ENCODE measurements at regions not wholly inside any gene's neighbourhood (a gene's known extent, or its start where the extent isn't known, plus 50 kb on each side); places are given as distances from the start of the nearest gene placed in this dataset.
"Not testable (repeated sequence)": the region's sequence is repeated elsewhere in the genome, so short reads cannot be mapped to it uniquely, and the experiment has no call there.

- peak; percentile 41 for DNase-seq (ENCODE audit: low spot score)
These were observed 145.3 kb upstream of the PRSS1 start for GRCh38 chr7:142603870-142604448.

GRCh38 chr7:142602756-142603155 lies 146.5 kb upstream of the PRSS1 start:
- DNase-seq (ENCODE audit: low spot score): no peak

DNA sequence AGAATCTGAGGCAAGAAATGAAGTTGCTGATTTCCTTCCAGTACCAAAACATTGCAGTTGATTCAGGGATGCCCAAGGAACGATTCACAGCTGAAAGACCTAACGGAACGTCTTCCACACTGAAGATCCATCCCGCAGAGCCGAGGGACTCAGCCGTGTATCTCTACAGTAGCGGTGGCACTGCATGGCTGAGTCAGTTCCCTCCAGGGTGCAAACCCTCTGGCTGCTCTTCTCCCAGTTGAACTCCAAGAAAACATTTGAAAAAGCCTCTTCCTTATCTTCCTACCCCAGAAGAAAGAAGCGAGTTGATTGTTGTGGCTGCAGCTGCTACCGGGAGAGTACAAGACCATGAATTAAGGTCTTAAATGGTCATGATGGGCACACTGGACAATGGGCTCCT lies 147.1 kb upstream of the PRSS1 start:
- DNase-seq (ENCODE audit: low spot score): no peak

GRCh38 chr7:142598297-142598696 lies 151.0 kb upstream of the PRSS1 start:
- no peak for DNase-seq (ENCODE audit: low spot score)

DNA sequence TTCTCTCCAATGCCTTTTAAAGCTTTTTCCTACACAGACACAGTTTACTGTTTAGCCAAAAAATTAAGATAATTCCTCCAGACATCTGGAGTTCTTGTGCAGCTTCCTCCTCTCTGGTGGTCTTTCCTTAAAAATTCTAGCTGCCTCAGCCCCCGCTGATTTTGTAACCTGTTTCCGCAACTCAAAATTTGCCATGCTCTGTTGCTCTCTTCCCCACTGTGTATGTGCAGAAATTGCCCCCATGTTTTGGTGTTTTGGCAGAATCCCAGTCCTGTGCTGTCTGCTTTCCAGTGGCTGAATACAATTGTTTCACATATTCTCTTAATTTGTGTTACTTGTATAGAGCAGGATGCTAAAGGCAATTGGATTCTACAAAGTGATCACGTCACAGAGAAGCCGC lies 151.7 kb upstream of the PRSS1 start:
- DNase-seq (ENCODE audit: low spot score): no peak

- DNase-seq (ENCODE audit: low spot score): no peak
These were observed 153.3 kb upstream of the PRSS1 start for GRCh38 chr7:142595816-142596516.

DNA sequence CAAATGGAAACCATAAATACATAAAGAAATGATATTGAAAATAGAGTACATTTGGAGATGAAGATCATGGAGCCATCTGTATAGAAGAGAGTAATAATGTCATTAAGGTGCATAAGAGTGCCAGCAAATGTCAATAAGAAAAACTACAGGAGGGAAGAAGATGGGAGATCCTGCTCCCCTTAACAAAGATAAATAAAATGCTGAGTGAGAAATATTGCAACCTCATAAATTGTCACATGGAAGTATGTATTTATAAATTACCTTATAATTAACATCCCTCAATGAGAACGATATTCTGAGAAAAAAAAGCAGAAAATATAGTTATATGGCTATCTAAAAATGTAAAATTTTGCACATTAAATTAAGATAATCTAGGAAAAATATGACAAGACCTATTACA lies 155.2 kb upstream of the PRSS1 start:
- no peak for DNase-seq (ENCODE audit: low spot score)

- DNase-seq (ENCODE audit: low spot score): no peak
These were observed 156.2 kb upstream of the PRSS1 start for GRCh38 chr7:142593106-142593505.

- no peak for DNase-seq (ENCODE audit: low spot score)
These were observed 156.6 kb upstream of the PRSS1 start for GRCh38 chr7:142592664-142593063.

DNA sequence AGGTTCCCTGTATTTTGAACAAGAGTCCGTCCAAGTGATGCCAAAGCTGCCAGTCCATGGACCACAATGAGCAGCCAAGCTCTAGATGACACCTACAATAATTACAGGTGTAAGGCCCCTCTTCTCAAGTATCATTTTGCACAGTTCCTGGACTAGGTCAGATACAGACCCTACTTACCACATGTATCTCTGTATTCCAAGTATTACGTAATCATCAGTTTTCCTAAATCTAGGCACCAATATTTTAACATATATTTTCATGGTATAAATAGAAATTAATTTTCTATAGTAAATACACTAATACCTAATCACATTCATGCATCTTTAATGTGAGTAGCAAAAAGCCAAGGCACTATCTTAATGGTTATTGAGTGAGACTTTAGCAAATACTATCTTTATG lies 157.0 kb upstream of the PRSS1 start:
- no peak for DNase-seq (ENCODE audit: low spot score)

DNA sequence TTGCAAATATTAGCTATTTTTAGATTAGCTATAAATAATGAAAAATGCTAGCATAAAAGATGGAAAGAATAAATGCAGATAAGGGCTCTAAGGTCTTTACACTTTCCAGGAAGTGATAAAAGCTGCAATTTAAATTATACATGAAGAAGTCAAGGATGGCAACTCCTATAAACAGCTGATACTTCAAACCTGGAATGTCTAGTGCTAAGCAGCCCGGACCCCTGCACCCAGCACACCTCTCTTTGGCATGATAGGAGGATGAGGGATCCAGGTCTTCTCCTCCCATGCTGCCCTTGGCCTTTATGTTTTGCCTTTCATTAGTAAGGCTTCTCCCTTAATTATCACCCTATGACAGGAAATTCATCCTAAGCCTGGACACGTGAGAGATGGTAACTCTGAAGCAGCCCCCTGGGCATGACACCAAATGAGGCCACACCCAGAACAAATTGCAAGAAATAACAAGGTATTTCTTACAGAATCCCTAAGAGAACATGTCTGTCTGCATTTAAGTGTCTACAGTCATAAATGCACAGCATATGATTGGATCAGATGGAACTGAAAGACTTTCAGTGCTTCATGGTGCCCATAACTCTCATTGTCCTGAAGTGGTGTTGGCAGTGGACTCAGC lies 158.3 kb upstream of the PRSS1 start:
- DNase-seq (ENCODE audit: low spot score): no peak

DNA sequence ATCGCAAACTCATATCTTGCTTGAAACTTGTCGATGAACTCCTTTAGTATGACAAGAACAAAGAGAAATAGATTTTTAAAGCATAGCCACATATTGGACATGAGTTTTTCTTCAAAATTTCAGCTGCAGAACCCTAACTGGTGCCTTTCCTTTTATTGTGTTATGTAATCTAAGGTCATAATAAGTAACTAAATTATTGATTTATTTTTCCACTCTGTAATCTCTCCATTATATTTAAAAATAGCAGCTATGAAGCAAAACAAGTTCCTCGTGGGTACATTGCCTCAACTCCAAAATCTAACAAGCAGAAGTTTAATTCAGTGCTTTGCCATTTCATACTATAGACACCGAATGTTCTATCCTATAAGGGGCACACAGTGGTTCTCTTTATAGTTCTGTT lies 159.2 kb upstream of the PRSS1 start:
- no peak for DNase-seq (ENCODE audit: low spot score)

DNA sequence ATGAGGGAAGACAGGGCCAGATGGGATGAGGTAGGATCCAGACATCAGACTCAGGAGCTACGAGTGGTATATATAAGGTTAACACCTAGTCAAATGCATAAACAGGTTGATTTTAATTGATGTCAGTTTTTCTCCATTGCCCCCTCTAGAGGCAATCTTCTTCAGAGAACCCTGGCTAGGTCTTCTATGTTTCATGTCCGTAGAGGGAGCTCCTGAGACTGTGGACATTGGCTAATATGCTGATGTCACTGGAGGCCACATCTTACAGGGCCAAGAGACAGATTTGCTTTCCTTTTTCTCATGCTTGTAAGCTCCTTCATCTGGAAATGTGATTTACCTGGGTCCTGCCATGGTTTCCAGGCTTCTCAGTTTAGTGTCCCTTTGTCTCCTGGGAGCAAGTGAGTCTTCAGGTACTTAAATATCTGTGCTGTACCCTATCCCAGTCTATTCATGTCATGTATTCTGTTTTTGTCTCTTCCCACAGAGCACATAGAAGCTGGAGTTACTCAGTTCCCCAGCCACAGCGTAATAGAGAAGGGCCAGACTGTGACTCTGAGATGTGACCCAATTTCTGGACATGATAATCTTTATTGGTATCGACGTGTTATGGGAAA lies 161.6 kb upstream of the PRSS1 start:
- peak; percentile 79 for DNase-seq (ENCODE audit: low spot score)

- DNase-seq (ENCODE audit: low spot score): no peak
These were observed 162.7 kb upstream of the PRSS1 start for GRCh38 chr7:142586611-142587010.

GRCh38 chr7:142585425-142585824 lies 163.8 kb upstream of the PRSS1 start:
- DNase-seq (ENCODE audit: low spot score): no peak

- DNase-seq (ENCODE audit: low spot score): no peak
These were observed 164.5 kb upstream of the PRSS1 start for GRCh38 chr7:142584765-142585164.

GRCh38 chr7:142583446-142583845 lies 165.8 kb upstream of the PRSS1 start:
- DNase-seq (ENCODE audit: low spot score): peak; percentile 83

GRCh38 chr7:142582351-142582750 lies 166.9 kb upstream of the PRSS1 start:
- DNase-seq (ENCODE audit: low spot score): no peak

DNA sequence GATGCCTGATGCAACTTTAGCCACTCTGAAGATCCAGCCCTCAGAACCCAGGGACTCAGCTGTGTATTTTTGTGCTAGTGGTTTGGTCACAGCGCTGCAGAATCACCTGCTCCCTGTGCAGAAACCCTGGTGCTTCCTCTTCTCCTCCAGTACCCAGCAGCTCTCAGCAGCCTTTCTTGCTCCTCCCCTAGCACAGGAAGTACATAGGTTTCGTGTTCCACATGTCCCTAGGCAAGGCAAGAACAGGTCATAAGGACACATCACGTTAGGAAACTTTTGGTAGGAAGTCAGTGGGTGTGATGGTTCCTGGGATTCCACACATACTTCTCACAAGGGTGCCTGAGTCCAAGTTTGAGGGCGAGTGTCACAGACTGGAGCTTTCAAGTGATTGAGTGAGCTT lies 167.9 kb upstream of the PRSS1 start:
- no peak for DNase-seq (ENCODE audit: low spot score)

GRCh38 chr7:142579946-142580345 lies 169.3 kb upstream of the PRSS1 start:
- no peak for DNase-seq (ENCODE audit: low spot score)

- not testable (repeated sequence) for DNase-seq (ENCODE audit: low spot score)
These were observed 173.9 kb upstream of the PRSS1 start for GRCh38 chr7:142575351-142575750.

DNA sequence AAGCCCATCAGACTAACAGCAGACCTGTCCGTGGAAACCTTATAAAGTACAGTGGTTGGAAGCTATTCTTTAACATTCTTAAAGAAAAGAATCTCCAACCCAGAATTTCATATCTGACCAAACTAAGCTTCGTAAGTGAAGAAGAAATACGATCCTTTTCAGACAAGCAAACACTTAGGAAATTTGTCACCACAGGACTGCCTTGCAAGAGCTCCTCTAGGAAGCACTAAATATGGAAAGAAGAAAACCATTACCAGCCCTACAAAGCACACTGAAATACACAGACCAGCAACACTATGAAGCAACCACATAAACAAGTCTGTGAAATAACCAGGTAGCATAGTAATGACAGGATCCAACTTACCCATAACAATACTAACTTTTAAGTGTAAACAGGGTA lies 177.7 kb upstream of the PRSS1 start:
- DNase-seq (ENCODE audit: low spot score): no peak

DNA sequence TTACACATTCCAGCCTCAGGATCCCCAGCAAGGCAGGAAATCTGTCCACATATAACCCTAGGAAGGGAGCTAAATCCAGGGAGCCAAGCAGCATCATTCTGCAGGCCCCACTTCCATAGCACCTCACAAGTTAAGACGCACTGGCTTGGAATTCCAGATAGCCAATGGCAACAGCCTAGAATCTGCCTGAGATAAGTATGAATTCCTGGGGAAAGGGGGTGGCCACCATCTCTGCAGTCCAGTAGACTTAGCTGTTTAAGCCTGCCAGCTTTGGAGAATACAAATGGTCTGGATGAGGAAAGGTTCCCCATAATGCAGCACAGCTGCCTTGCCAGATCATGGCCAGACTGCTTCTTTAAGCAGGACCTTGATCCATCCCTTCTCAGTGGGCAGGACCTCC lies 179.4 kb upstream of the PRSS1 start:
- no peak for DNase-seq (ENCODE audit: low spot score)
